AG08396 (cell line): ENCODE measurements at regions not wholly inside any gene's neighbourhood (a gene's known extent, or its start where the extent isn't known, plus 50 kb on each side); places are given as distances from the start of the nearest gene placed in this dataset.

Experiments
- DNase-seq: peaks from one replicate; pipeline ENCODE4 v3.0.0; 2012; ENCODE audit warnings: low spot score, mixed read lengths

DNA sequence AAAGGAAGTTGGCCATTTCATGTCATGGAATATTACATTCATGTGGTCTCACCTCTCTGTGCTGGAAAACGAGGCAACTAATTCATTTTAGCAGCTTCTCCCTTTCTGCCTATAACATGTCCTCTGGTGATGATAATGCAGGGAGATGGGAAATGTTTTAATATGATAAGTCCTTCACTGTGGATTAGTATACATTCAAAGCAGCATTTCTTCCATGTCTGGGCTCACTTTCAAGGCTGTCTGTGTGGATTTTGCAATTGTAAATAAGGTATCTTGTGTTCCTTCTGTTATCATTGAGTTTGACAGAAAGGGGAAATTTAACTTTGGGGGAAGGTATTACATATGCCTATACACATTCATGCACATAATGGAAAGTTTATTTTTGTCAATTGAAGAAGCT, 374.7 kb upstream of the DAB1 start:
- DNase-seq: no peak

DNA sequence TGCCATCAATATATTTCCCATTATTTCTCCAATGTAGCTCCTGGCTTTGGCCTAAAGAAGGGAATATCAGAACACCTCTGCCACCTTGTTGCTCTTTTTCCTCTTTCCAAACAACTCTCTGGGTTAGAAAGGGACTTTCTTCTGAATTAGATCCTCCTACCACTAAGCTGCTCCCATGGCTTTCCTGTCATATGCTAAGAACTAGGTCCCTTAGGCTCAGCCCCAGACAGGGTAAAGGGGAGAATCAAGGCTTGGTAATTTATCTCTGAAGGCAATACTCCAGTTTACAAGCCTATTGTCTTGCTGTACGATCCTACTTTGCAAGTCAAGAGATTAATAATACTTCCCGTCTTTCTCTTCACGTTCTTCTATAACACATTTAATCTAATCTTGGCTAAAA, 373.2 kb upstream of the DAB1 start:
- DNase-seq: no peak

DNA sequence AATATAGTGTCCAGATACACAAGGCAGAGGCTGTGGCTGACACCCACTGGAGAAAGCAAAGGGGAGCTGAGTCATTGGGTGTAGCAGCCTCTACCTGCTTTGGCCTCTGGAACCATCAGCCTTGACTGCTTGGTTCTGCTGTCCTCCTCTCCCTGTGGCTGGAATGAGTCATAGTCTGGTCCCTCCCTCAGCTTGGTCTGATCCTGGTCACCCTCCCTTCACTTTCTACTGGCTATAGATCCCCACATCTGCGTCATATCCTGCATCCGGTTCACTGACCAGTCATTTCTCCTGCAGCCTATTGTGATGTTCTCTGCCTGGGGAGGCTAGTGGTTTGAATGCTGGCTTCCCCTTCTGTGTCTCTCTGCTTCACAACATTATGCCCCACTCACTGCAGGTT, 372.8 kb upstream of the DAB1 start:
- DNase-seq: no peak

DNA sequence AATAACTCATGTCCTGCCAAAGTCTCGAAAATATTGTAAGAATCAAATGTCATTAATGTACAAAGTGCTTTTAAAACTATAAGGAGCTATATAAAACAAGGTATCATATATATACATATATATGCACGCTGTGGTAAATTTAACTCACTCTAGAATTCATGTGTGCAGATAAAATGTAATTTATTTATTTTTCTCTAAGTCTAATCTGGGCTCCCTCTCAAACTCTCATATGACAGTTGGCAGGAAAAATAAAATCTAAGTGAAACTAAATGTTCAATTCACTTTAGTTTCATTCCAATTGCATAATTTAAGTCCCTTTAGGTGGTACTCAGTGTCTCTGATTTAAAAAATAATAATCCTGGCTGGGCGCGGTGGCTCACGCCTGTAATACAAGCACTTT, 372.0 kb upstream of the DAB1 start:
- DNase-seq: no peak

DNA sequence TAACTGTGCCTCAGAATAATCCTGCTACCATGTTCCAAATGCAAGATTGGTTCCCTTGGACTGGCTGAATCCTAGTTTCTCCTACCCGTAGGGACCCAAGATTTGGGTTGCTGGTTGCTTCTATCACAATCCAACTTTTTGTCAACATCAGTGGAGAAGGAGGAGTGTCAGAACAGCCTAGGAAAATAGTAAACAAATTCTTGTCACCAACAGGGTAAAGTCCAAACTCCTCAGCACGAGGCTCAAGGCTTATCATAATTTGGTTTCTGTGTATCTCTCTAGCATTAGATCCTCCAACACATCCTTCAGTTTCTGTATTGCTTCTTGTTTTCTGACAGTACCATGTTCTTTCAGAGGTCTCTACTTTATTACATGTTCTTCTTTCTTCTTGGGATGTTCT, 370.2 kb upstream of the DAB1 start:
- no peak for DNase-seq

DNA sequence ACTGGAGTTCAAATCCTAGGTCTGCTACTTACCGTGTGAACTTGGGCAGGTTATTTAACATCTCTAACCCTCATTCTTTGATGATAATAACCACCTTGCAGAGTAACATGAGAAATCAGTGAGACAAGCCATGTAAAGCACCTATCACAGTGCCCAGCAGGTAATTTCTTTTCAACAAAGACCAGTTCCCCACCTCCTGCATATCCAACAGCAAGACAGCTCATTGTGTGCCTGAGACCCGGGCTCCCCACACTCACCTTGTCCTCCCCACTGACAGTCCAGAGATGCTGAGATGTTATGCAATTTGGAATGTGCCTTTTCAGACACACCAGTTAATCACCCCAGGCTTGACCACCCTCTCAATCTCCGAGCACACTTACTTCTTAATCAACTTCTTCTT, 367.6 kb upstream of the DAB1 start:
- DNase-seq: no peak

DNA sequence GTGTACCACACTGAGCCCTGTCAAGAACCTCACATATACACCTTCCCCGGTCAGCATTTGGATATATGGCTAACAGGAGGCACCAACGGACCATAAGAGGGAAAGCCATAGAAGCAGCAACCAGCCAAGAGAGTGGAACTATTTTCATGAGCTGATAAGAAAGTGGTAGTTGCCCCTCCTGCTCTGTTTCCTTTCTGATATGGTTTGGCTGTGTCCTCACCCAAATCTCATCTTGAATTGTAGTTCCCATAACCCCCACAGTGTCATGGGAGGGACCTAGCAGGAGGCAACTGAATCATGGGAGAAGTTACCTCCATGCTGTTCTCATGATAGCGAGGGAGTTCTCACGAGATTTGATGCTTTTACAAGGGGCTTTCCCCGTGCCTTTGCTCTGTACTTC, 366.1 kb upstream of the DAB1 start:
- DNase-seq: no peak

DNA sequence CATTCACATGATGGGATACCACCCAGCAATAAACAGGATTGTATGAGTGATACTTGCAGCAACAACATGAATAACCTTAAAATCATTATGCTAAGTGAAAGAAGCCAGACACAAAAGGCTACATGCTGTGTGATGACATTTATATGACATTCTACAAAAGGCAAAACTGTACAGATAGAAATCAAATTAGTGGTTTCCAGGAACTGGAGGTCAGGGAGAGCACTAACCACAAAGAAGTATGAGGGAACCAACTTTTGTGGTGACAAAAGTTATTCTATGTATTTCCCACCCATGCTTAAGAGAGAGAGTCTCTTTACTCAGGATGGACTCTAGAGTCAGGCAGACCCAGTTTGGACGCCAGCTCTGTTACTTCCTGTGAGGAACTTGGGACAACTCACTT, 364.5 kb upstream of the DAB1 start:
- DNase-seq: no peak

DNA sequence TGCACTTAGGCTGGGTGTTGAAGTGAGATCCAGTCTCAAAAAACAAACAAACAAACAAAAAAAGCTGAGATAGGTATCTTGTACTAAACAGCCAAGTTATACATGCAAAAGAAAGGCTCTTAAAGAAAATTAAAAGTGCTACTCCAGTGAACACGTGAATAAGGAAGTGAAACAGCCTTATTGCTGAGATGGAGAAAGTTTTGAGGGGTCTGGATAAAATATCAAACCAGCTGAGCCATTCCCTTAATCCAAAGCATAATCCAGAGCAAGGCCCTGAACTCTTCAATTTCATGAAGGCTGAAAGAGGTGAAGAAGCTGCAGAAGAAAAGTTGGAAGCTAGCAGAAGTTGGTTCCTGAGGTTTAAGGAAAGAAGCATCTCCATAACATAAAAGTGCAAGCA, 360.5 kb upstream of the DAB1 start:
- no peak for DNase-seq

DNA sequence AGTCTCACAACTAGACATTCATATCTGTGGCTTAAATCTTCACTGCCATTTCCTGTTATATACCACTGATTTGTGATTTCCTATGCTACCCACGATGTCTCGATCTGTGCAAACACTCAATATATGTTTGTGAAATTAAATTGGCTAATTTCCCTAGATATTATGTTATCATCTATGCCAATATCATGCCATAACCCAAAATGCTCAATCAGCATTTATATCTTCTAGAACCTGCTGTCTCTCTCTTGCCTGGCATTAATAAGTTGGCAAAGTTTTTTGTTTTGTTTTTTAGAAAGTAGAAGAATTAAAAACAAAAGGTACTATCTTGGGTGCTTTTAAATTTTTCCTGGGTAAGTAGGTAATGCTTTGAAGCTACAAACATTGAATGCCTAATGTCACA, 358.5 kb upstream of the DAB1 start:
- DNase-seq: no peak

DNA sequence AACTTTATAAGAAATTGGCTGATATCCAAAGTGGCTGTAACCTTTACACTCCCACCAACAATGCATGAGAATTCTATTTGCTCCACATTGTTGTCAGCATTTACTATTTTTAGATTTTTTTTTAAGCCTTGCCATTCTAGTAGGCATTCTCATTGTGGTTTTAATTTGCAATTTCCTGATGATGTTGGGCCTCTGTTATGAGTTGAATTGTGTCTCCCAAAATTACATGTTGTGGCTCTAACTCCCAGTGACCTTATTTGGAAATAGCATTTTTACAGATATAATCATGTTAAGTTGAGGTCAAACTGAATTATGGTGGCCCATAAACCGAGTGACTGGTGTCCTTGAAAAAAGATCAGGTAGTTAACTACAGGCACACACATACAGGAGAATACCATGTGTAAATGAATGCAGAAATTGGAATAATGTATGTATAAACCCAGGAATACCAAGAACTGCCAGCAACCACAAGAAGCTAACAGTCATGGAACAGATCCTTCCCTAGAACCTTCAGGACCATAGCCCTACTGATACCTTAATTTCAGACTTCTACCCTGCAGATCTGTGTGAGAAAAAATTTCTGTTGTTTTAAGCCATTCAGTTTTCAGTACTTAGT, 348.8 kb upstream of the DAB1 start:
- no peak for DNase-seq

DNA sequence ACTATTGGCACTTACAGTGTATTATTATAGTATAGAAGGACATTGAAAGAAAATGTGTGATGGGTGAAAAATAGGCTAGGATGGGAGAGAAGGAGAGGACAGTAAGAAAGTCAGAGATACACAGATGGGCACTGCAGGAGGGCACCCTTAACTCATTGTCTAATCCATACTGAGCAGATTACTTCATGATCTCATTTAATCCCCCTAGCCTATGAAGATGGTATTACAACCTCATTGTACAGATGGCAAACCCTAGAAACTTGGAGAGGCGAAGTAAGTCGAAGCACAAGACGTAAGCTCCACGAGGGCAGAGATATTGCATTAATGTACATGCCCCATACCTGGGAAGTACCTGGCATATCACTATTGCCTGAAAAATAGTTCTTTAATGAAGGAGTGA, 346.9 kb upstream of the DAB1 start:
- no peak for DNase-seq

DNA sequence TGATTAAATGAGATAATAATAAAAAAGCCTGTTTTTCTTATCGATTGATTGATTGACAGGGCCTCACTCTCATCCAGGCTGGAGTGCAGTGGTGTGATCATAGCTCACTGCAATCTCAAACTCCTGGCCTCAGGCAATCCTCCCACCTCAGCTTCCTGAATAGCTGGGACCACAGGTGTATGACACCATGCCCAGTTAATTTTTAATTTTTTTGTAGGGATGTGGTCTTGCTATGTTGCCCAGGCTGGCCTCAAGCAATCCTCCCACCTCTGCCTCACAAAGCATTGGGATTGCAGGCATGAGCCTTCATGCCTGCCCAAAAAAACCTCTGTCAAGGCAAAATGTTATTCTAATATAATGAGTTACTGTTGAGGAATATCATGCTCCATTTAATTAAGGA, 346.4 kb upstream of the DAB1 start:
- no peak for DNase-seq

DNA sequence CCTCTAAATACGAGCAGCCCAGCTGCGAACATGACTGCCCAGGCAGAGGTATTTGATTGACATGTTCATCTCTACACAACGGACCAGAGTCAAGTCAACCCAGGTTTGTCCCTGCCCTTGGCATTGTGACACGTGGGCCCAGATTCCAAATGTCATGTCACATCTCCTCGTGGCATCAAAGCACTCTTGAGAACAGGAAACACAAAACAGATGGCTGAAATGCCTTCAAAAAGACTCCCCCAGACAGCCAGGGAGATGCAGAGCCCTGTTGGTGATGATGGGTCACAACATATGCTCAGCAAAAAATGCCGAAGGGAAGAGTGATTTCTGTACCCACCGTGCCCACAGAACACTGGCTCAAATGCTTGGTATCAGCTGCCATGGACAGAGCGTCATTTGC, 337.8 kb upstream of the DAB1 start:
- no peak for DNase-seq

DNA sequence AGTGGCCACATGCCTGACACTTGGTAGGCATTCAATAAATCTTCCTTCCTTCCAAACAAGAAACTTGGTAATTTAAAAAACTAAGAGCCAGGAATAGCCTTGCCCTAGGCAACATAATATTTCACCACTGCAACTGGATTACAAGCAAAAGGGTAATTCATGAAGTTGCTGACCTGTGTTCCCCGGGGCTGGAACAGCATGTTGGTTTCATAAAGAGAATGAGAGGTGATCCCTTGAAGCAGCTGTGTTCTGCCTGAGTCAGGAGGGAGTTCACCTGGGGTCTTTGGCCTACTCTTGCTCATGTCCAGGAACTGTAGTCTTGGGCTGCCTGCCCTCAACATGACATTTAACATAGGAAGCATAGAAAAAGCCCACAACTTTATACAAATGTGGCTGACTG, 329.0 kb upstream of the DAB1 start:
- no peak for DNase-seq

DNA sequence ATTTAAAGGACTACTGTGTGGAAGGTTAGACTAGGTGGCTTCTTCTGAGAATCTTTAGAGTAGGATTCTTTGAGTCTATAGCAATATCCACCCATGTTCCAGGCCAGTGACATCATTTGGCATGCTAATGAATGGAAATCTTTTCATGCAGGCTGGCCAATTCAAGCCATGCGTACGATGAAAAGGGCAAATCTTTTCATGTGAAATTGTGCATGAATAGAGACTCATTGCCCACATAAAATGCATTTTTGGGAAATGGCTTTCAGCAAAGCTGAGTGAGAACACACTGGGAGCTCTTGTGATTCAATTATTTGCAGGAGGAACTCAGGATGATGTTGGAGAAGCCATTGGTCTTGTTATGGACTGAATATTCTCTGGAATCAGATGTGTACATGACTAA, 324.9 kb upstream of the DAB1 start:
- DNase-seq: no peak

DNA sequence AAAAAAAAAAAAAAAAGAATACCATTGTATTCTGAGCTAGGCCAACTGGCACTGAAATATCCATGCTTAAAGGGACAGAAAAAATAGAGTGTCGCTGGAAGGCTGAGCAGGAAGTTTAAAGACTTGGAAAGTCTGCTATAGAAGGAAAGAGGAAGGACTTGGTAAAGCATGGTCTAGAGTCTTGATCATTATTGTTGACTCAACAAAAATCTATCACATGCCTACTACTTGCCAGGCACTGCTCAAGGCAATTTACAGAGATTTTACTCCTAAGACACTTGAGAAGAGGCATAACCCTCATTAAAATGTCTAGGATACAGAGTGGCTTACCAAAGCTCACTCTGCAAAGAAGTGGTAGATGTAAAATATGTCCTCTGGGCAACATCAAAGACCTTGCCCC, 324.0 kb upstream of the DAB1 start:
- DNase-seq: no peak

DNA sequence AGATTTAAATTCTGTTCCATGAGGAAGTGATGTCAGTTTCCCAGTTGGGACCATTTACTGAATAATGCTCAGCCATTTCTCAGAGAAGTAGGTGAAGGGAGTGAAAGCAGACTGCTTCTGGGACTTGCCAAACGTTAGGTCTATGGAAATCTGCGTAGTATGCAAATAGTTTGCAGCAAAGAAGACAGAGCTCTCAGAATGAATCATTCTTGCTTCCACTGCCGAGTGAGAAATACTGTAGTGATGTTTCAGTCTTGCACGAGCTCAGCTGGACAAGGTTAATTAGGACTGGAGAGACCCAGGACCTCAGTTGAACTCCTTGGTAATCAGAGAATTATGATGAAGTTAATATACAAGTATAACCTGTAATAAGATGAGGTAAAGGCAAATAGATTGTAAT, 317.7 kb upstream of the DAB1 start:
- no peak for DNase-seq

DNA sequence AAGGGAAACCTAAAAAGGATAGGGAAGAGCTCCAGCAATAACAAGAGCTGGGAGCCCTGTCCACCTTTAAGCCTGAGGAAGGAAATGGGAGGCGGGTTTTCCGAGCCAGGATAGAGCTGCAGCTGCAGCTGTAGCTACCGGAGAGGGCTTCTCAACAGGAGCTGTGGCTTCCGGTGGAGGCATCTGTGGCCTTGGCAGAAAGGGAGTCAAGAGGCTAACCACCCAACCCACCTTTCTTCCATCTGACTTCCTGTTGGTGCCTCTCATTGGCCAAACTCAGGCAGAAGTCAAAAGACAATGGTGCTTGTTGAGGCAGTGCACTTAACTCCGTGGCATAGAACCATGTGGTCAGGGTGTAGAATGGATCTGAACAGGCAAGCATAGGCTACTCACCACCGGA, 313.1 kb upstream of the DAB1 start:
- DNase-seq: no peak

DNA sequence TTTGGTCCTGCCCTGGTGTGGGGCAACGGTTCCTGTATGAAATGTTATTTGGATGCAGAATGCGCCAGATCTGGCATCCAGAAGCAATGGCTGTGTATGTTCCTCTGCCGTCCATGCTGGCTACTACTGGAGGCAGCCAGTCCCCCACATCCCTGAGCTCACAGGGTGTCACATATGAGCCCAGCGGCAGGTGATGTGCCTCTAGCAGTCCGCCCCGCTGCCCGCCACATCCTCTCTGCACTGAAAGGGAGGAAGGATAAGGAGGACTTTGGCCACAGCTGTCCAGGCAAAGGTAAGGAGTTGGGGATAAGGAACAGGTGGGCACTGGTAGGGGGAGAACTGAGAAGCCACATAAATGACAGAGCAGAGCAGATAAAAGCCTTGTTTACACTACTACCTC, 305.3 kb upstream of the DAB1 start:
- no peak for DNase-seq

DNA sequence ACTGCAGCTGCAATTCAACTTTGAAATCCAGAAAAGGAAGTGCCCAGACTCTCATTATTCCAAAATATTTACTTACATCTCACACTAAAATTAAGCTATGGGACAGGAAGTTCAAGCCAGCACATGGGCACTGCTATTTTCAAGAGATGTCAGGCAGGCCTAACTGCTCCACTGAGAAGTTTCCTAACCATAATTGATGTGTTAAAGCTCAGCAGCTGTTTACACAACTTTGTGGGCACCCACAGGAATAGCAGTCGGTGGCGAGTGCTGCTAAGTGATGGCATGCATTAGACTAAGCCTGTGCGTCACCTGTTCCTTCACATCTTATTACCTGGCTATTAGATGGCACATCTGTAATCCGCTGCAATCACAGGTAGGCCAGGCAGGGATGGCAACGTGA, 303.3 kb upstream of the DAB1 start:
- DNase-seq: no peak

DNA sequence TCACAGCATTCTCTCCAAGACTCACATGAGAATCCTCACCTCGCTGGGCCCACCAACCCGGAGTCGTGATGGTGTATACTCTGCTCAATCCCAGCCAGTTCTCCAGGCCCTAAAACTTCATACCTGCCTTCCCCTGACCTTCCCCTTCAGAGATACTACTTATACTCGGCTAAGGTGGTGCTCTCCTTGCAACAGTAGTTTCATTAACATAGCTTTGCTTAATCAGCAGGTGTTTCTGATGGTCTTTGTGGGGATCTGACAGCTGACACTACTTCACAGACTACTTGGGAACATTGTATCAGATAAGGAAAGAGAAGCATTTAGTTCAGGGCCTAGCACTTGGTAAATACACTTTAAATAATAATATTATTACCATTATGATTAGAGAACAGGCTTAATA, 301.5 kb upstream of the DAB1 start:
- no peak for DNase-seq

DNA sequence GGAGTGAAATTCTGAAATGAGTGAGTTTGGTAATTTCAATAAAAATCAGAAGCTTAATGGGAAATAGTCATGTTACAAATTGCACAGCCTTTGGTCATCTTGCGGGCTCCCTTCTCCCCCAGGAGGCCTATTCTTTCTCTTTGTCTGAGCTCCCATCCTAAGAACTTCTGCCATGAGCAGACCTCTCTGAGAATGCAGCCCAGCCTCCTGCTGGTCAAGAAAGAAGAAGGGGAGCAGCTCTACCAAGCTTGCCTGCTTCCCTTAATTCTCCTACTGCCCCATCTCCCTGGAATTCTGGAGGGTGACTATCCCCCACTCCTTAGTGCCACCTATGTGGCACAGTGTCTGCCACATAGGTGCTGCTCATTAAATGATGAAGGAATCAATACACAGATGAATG, 300.7 kb upstream of the DAB1 start:
- DNase-seq: no peak

DNA sequence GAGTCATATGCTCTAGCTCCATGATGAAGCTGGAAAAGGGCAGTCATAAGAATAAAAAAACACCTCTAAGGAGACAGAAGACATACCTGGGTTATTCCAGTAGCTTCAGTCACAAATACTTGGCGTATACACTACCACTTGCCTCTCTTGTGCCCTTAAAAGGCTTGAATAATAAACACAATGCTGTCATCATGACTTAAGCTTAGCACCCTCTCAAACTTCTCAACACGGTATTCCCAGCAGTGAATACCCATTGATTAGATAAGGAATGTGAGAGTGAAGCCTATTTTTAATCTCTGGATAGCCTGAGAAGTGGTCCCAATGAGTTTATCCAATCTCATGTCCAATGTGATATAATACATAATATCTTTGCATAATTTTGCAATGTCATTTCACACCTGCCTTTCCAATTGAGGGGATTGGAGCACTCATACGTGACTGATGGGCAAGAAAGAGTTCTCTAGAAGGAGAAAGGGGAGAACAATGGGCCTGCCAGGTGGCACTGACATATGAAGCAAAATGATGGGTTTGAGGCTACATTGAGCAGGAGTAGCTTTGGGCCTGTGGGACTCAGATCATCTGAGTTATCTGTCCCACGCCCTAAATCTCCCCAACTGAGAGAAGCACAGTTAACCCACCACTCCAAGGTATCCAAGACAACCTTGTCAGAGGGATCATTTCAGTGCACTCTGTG, 298.6 kb upstream of the DAB1 start:
- no peak for DNase-seq

DNA sequence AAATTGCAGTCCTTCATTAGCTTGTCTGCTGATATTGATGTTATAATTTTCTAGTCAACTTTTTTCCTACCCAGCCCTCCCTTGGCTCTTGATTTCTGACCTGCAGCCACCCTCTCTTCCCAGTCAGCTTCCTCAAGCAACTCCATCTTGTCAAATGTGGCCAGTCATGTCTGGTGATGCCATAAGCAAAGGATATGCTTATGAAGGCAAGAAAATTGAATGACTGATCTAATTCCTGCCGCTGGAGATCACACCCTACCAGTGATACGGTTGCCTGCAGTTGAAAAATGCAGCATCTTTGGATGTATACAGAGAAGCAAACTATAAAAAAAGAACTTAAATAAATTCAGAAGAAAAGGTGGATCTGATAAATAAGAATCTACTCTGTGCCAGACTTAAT, 297.1 kb upstream of the DAB1 start:
- DNase-seq: no peak
